ENCODE measurements at regions not wholly inside any gene's neighbourhood (a gene's known extent, or its start where the extent isn't known, plus 50 kb on each side); places are given as distances from the start of the nearest gene placed in this dataset.

GRCh38 chr5:21225223-21226064 lies 1237.4 kb upstream of the CDH18 start:
- H3K4me3 ChIP-seq (ENCODE audit: low read length) = no peak overlapping the region
- no peaks in the 10 kb centered on the region for H3K4me1 ChIP-seq (ENCODE audit: low read length)
- H3K27me3 ChIP-seq (ENCODE audit: low read depth, low read length) = no peaks in the 10 kb centered on the region
- H2AFZ ChIP-seq (ENCODE audit: low read depth, low read length) = no peak overlapping the region
- H3K36me3 ChIP-seq (replicated peaks; ENCODE audit: low read depth, low read length) = no peaks in the 10 kb centered on the region
- no peaks in the 10 kb centered on the region for H3K9me3 ChIP-seq (ENCODE audit: insufficient read depth, low read length)
- H3K27ac ChIP-seq (ENCODE audit: low read length) = no peak overlapping the region
- no peak overlapping the region for H3K9ac ChIP-seq (ENCODE audit: low read length)
- TF ChIP-seq EZH2phosphoT487 (IDR thresholded peaks at IDR 0.05; ENCODE audit: low read depth) (no peak), CTCF (IDR thresholded peaks at IDR 0.05; ENCODE audit: low read depth, low read length) (no peak)
- H3K79me2 ChIP-seq (ENCODE audit: low read length) = no peaks in the 10 kb centered on the region
- no peak overlapping the region for H3K4me2 ChIP-seq (ENCODE audit: low read length)
- no peaks in the 10 kb centered on the region for H4K20me1 ChIP-seq (ENCODE audit: insufficient read depth, low read length)

DNA sequence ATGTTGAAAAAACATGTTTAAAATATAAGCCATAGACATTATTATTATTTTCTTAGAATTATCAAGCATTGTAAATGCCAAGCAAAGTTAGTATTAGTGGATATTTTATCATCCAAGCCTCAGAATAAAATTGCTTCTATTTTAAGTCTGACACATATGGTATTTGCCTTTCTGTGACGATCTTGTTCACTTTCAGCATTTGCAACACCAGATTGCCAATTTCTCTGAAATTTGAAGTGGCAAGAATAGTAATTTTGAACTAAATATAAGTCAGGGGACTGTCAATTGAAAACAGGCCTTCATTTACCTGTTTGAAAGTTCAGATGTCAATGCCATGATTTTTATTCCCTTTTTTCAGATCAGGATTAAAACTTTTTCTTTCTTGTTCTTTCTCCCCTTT lies 1233.6 kb upstream of the CDH18 start:
- Histone ChIP-seq H3K27me3 (ENCODE audit: low read depth, low read length) (no peaks in the 10 kb centered on the region), H3K4me2 (ENCODE audit: low read length) (no peak overlapping the region), H3K4me1 (ENCODE audit: low read length) (no peaks in the 10 kb centered on the region), H3K27ac (ENCODE audit: low read length) (no peak overlapping the region), H3K36me3 (replicated peaks; ENCODE audit: low read depth, low read length) (no peaks in the 10 kb centered on the region), H4K20me1 (ENCODE audit: insufficient read depth, low read length) (no peaks in the 10 kb centered on the region), H3K4me3 (ENCODE audit: low read length) (no peak overlapping the region), H3K79me2 (ENCODE audit: low read length) (no peaks in the 10 kb centered on the region), H3K9ac (ENCODE audit: low read length) (no peak overlapping the region), H3K9me3 (ENCODE audit: insufficient read depth, low read length) (no peaks in the 10 kb centered on the region), H2AFZ (ENCODE audit: low read depth, low read length) (no peak overlapping the region)
- no peak for TF ChIP-seq EZH2phosphoT487 (IDR thresholded peaks at IDR 0.05; ENCODE audit: low read depth)
- TF ChIP-seq CTCF (IDR thresholded peaks at IDR 0.05; ENCODE audit: low read depth, low read length) = no peak

DNA sequence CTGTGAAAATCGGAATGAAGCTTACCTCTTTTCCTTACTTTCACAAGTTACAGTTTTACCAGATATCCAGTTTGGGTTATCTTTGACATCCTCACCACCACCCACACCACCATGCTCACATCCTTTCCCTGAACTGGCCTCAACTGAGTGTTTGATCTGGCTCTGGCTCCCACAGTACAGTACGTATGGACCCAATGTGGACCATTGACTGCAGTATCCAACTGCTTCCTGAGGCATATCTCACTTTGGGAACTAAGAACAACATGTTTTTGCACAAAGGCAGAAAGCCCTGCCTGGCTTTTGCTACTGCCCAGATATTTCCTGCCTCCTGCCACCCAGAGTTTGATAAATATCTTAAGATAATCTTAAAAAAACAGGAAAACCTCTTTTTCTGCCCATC lies 1232.0 kb upstream of the CDH18 start:
- no peak overlapping the region for H3K4me3 ChIP-seq (ENCODE audit: low read length)

GRCh38 chr5:21219251-21219650 lies 1231.3 kb upstream of the CDH18 start:
- no peaks in the 10 kb centered on the region for H3K4me1 ChIP-seq (ENCODE audit: low read length)
- H3K36me3 ChIP-seq (replicated peaks; ENCODE audit: low read depth, low read length) = no peaks in the 10 kb centered on the region
- H3K79me2 ChIP-seq (ENCODE audit: low read length) = no peaks in the 10 kb centered on the region
- H3K27me3 ChIP-seq (ENCODE audit: low read depth, low read length) = no peaks in the 10 kb centered on the region
- TF ChIP-seq CTCF (IDR thresholded peaks at IDR 0.05; ENCODE audit: low read depth, low read length) (no peak), EZH2phosphoT487 (IDR thresholded peaks at IDR 0.05; ENCODE audit: low read depth) (no peak)
- H3K9ac ChIP-seq (ENCODE audit: low read length) = no peak overlapping the region
- H3K4me3 ChIP-seq (ENCODE audit: low read length) = no peak overlapping the region
- no peak overlapping the region for H3K27ac ChIP-seq (ENCODE audit: low read length)
- no peaks in the 10 kb centered on the region for H3K9me3 ChIP-seq (ENCODE audit: insufficient read depth, low read length)
- H3K4me2 ChIP-seq (ENCODE audit: low read length) = no peak overlapping the region
- H4K20me1 ChIP-seq (ENCODE audit: insufficient read depth, low read length) = no peaks in the 10 kb centered on the region
- no peak overlapping the region for H2AFZ ChIP-seq (ENCODE audit: low read depth, low read length)

More for the DNA sequence above, 1232.0 kb upstream of the CDH18 start:
- Histone ChIP-seq H3K79me2 (ENCODE audit: low read length) (no peaks in the 10 kb centered on the region), H3K27ac (ENCODE audit: low read length) (no peak overlapping the region), H3K9ac (ENCODE audit: low read length) (no peak overlapping the region), H2AFZ (ENCODE audit: low read depth, low read length) (no peak overlapping the region), H4K20me1 (ENCODE audit: insufficient read depth, low read length) (no peaks in the 10 kb centered on the region), H3K4me2 (ENCODE audit: low read length) (no peak overlapping the region), H3K4me1 (ENCODE audit: low read length) (no peaks in the 10 kb centered on the region), H3K27me3 (ENCODE audit: low read depth, low read length) (no peaks in the 10 kb centered on the region), H3K9me3 (ENCODE audit: insufficient read depth, low read length) (no peaks in the 10 kb centered on the region), H3K36me3 (replicated peaks; ENCODE audit: low read depth, low read length) (no peaks in the 10 kb centered on the region)
- TF ChIP-seq EZH2phosphoT487 (IDR thresholded peaks at IDR 0.05; ENCODE audit: low read depth) = no peak
- no peak for TF ChIP-seq CTCF (IDR thresholded peaks at IDR 0.05; ENCODE audit: low read depth, low read length)
